HG02852 (cell line): ENCODE measurements at regions not wholly inside any gene's neighbourhood (a gene's known extent, or its start where the extent isn't known, plus 50 kb on each side); places are given as distances from the start of the nearest gene placed in this dataset.
A peak's percentile ranks its signal among the peaks of the same experiment; 100 is the strongest.
"Not testable (repeated sequence)": the region's sequence is repeated elsewhere in the genome, so short reads cannot be mapped to it uniquely, and the experiment has no call there.

ENCODE experiments used
- ATAC-seq: cut with Tn5 transposase; IDR thresholded peaks from one replicate; pipeline ENCODE4 v1.9.1; 2021; ENCODE audit warnings: mild to moderate bottlenecking, moderate library complexity; ENCODE audit not compliant: unreplicated experiment

GRCh38 chr1:170789063-170789462 lies 125.1 kb downstream of the PRRX1 start:
- no peak for ATAC-seq

- no peak for ATAC-seq
Observed at GRCh38 chr1:170790175-170790574, 126.2 kb downstream of the PRRX1 start.

GRCh38 chr1:170790651-170791071 lies 126.7 kb downstream of the PRRX1 start:
- no peak for ATAC-seq

GRCh38 chr1:170791941-170792340 lies 128.0 kb downstream of the PRRX1 start:
- no peak for ATAC-seq

GRCh38 chr1:170800265-170800664 lies 135.1 kb upstream of the MROH9 start:
- no peak for ATAC-seq

GRCh38 chr1:170800812-170801211 lies 134.5 kb upstream of the MROH9 start:
- ATAC-seq = no peak

- ATAC-seq = no peak
Observed at GRCh38 chr1:170803711-170804110, 131.6 kb upstream of the MROH9 start.

- no peak for ATAC-seq
Observed at GRCh38 chr1:170804419-170804818, 130.9 kb upstream of the MROH9 start.

- no peak for ATAC-seq
Observed at GRCh38 chr1:170804879-170805278, 130.5 kb upstream of the MROH9 start.

GRCh38 chr1:170806961-170807360 lies 128.4 kb upstream of the MROH9 start:
- no peak for ATAC-seq

GRCh38 chr1:170807432-170807831 lies 127.9 kb upstream of the MROH9 start:
- no peak for ATAC-seq

GRCh38 chr1:170808216-170808885 lies 127.0 kb upstream of the MROH9 start:
- no peak for ATAC-seq

- ATAC-seq = not testable (repeated sequence)
Observed at GRCh38 chr1:170811013-170811412, 124.3 kb upstream of the MROH9 start.

- ATAC-seq = no peak
Observed at GRCh38 chr1:170819781-170820180, 115.6 kb upstream of the MROH9 start.

GRCh38 chr1:170823120-170823519 lies 112.2 kb upstream of the MROH9 start:
- ATAC-seq = no peak

- no peak for ATAC-seq
Observed at GRCh38 chr1:170831276-170831675, 104.1 kb upstream of the MROH9 start.

GRCh38 chr1:170836141-170836540 lies 99.2 kb upstream of the MROH9 start:
- no peak for ATAC-seq

- no peak for ATAC-seq
Observed at GRCh38 chr1:170840371-170840770, 95.0 kb upstream of the MROH9 start.

- peak; percentile 87 for ATAC-seq
Observed at GRCh38 chr1:170853302-170853701, 82.0 kb upstream of the MROH9 start.

- ATAC-seq = no peak
Observed at GRCh38 chr1:170853867-170854266, 81.5 kb upstream of the MROH9 start.

GRCh38 chr1:170854677-170855076 lies 80.7 kb upstream of the MROH9 start:
- ATAC-seq = no peak

GRCh38 chr1:170856455-170856854 lies 78.9 kb upstream of the MROH9 start:
- no peak for ATAC-seq

- ATAC-seq = no peak
Observed at GRCh38 chr1:170857955-170858354, 77.4 kb upstream of the MROH9 start.
